ENCODE measurements at regions not wholly inside any gene's neighbourhood (a gene's known extent, or its start where the extent isn't known, plus 50 kb on each side); places are given as distances from the start of the nearest gene placed in this dataset.
"Not testable (repeated sequence)": the region's sequence is repeated elsewhere in the genome, so short reads cannot be mapped to it uniquely, and the experiment has no call there.

GRCh38 chr1:149269833-149270232, 166.5 kb upstream of the NBPF9 start:
- CTCF ChIA-PET; dilution Hi-C loops (cut with MboI; ENCODE audit: extremely low pct_ligation_motif_present, low sequenced_read_pairs); H3K79me2 ChIP-seq (ENCODE audit: control insufficient read depth, insufficient read depth, low read length); H2AFZ ChIP-seq (ENCODE audit: low read depth, low read length); H3K27ac ChIP-seq (ENCODE audit: insufficient read depth, low read depth, low read length); H3K27me3 ChIP-seq (ENCODE audit: control insufficient read depth in 2 of 2, insufficient read depth in 2 of 2, low read length in 2 of 2); DNase-seq (ENCODE audit: low read depth, low spot score); H3K4me3 ChIP-seq (replicated peaks in 1 of 3; ENCODE audit: insufficient read depth in 1 of 3, low read depth in 1 of 3, low read length in 3 of 3); H3K9me3 ChIP-seq (replicated peaks; ENCODE audit: control insufficient read depth, insufficient read depth, low read length); H3K9ac ChIP-seq (replicated peaks; ENCODE audit: extremely low read depth, insufficient read depth, low read length); H3K9me1 ChIP-seq (replicated peaks; ENCODE audit: control insufficient read depth, extremely low read depth, insufficient read depth, low read length); H3K36me3 ChIP-seq (ENCODE audit: control insufficient read depth in 2 of 2, extremely low read depth in 1 of 2, insufficient read depth in 2 of 2, low read length in 2 of 2); BruUV-seq (replicated peaks); POLR2A ChIA-PET; intact Hi-C loops (cut with micrococcal nuclease); H3K4me2 ChIP-seq (ENCODE audit: insufficient read depth, low read length); H3K4me1 ChIP-seq (ENCODE audit: control insufficient read depth, extremely low read depth, insufficient read depth, low read length); FAIRE-seq; H4K20me1 ChIP-seq (replicated peaks; ENCODE audit: control insufficient read depth, extremely low read depth, insufficient read depth, low read length): not testable (repeated sequence)

- H3K9ac ChIP-seq (replicated peaks; ENCODE audit: extremely low read depth, insufficient read depth, low read length); H3K4me2 ChIP-seq (ENCODE audit: insufficient read depth, low read length); H4K20me1 ChIP-seq (replicated peaks; ENCODE audit: control insufficient read depth, extremely low read depth, insufficient read depth, low read length); DNase-seq (ENCODE audit: low read depth, low spot score); H2AFZ ChIP-seq (ENCODE audit: low read depth, low read length); H3K9me1 ChIP-seq (replicated peaks; ENCODE audit: control insufficient read depth, extremely low read depth, insufficient read depth, low read length); intact Hi-C loops (cut with micrococcal nuclease); H3K27ac ChIP-seq (ENCODE audit: insufficient read depth, low read depth, low read length); CTCF ChIA-PET; H3K4me1 ChIP-seq (ENCODE audit: control insufficient read depth, extremely low read depth, insufficient read depth, low read length); dilution Hi-C loops (cut with MboI; ENCODE audit: extremely low pct_ligation_motif_present, low sequenced_read_pairs); H3K9me3 ChIP-seq (replicated peaks; ENCODE audit: control insufficient read depth, insufficient read depth, low read length); H3K79me2 ChIP-seq (ENCODE audit: control insufficient read depth, insufficient read depth, low read length); H3K27me3 ChIP-seq (ENCODE audit: control insufficient read depth in 2 of 2, insufficient read depth in 2 of 2, low read length in 2 of 2); BruUV-seq (replicated peaks); H3K36me3 ChIP-seq (ENCODE audit: control insufficient read depth in 2 of 2, extremely low read depth in 1 of 2, insufficient read depth in 2 of 2, low read length in 2 of 2); H3K4me3 ChIP-seq (replicated peaks in 1 of 3; ENCODE audit: insufficient read depth in 1 of 3, low read depth in 1 of 3, low read length in 3 of 3); POLR2A ChIA-PET; FAIRE-seq: not testable (repeated sequence)
These were observed 171.1 kb upstream of the NBPF9 start for GRCh38 chr1:149274493-149274892.

GRCh38 chr1:149275802-149276201, 172.5 kb upstream of the NBPF9 start:
- intact Hi-C loops (cut with micrococcal nuclease); dilution Hi-C loops (cut with MboI; ENCODE audit: extremely low pct_ligation_motif_present, low sequenced_read_pairs); H4K20me1 ChIP-seq (replicated peaks; ENCODE audit: control insufficient read depth, extremely low read depth, insufficient read depth, low read length); H2AFZ ChIP-seq (ENCODE audit: low read depth, low read length); H3K79me2 ChIP-seq (ENCODE audit: control insufficient read depth, insufficient read depth, low read length); H3K27ac ChIP-seq (ENCODE audit: insufficient read depth, low read depth, low read length); H3K4me2 ChIP-seq (ENCODE audit: insufficient read depth, low read length); H3K4me3 ChIP-seq (replicated peaks in 1 of 3; ENCODE audit: insufficient read depth in 1 of 3, low read depth in 1 of 3, low read length in 3 of 3); BruUV-seq (replicated peaks); H3K4me1 ChIP-seq (ENCODE audit: control insufficient read depth, extremely low read depth, insufficient read depth, low read length); H3K36me3 ChIP-seq (ENCODE audit: control insufficient read depth in 2 of 2, extremely low read depth in 1 of 2, insufficient read depth in 2 of 2, low read length in 2 of 2); POLR2A ChIA-PET; DNase-seq (ENCODE audit: low read depth, low spot score); H3K9ac ChIP-seq (replicated peaks; ENCODE audit: extremely low read depth, insufficient read depth, low read length); CTCF ChIA-PET; FAIRE-seq; H3K27me3 ChIP-seq (ENCODE audit: control insufficient read depth in 2 of 2, insufficient read depth in 2 of 2, low read length in 2 of 2); H3K9me3 ChIP-seq (replicated peaks; ENCODE audit: control insufficient read depth, insufficient read depth, low read length); H3K9me1 ChIP-seq (replicated peaks; ENCODE audit: control insufficient read depth, extremely low read depth, insufficient read depth, low read length): not testable (repeated sequence)

GRCh38 chr1:149276496-149276895, 173.1 kb upstream of the NBPF9 start:
- DNase-seq (ENCODE audit: low read depth, low spot score); FAIRE-seq; dilution Hi-C loops (cut with MboI; ENCODE audit: extremely low pct_ligation_motif_present, low sequenced_read_pairs); H3K4me3 ChIP-seq (replicated peaks in 1 of 3; ENCODE audit: insufficient read depth in 1 of 3, low read depth in 1 of 3, low read length in 3 of 3); H4K20me1 ChIP-seq (replicated peaks; ENCODE audit: control insufficient read depth, extremely low read depth, insufficient read depth, low read length); H3K4me2 ChIP-seq (ENCODE audit: insufficient read depth, low read length); H3K9ac ChIP-seq (replicated peaks; ENCODE audit: extremely low read depth, insufficient read depth, low read length); H3K36me3 ChIP-seq (ENCODE audit: control insufficient read depth in 2 of 2, extremely low read depth in 1 of 2, insufficient read depth in 2 of 2, low read length in 2 of 2); POLR2A ChIA-PET; BruUV-seq (replicated peaks); H3K27ac ChIP-seq (ENCODE audit: insufficient read depth, low read depth, low read length); H3K79me2 ChIP-seq (ENCODE audit: control insufficient read depth, insufficient read depth, low read length); H3K4me1 ChIP-seq (ENCODE audit: control insufficient read depth, extremely low read depth, insufficient read depth, low read length); CTCF ChIA-PET; intact Hi-C loops (cut with micrococcal nuclease); H2AFZ ChIP-seq (ENCODE audit: low read depth, low read length); H3K27me3 ChIP-seq (ENCODE audit: control insufficient read depth in 2 of 2, insufficient read depth in 2 of 2, low read length in 2 of 2); H3K9me1 ChIP-seq (replicated peaks; ENCODE audit: control insufficient read depth, extremely low read depth, insufficient read depth, low read length); H3K9me3 ChIP-seq (replicated peaks; ENCODE audit: control insufficient read depth, insufficient read depth, low read length): not testable (repeated sequence)

Measured in endothelial cell of umbilical vein (primary cell).